CD4-positive, alpha-beta T cell (primary cell): ENCODE measurements at regions not wholly inside any gene's neighbourhood (a gene's known extent, or its start where the extent isn't known, plus 50 kb on each side); places are given as distances from the start of the nearest gene placed in this dataset.

Experiments
- ATAC-seq: fragments of 200-7000 bp; cut with Tn5 transposase; one replicate; pipeline ENCODE4 v1.10.0; 2022; ENCODE audit warnings: mild to moderate bottlenecking; ENCODE audit not compliant: poor library complexity
- CTCF ChIA-PET: fragments of 350-600 bp; sonication (Branson Sonifier 250); formaldehyde crosslinking; loops from one replicate; lab custom pipeline; 2021; ENCODE audit warnings: antibody characterized with exemption, inconsistent platforms; lab: Charles Lee
- POLR2A ChIA-PET: fragments of 350-600 bp; sonication (Branson Sonifier 250); formaldehyde crosslinking; loops from one replicate; lab custom pipeline; 2021; ENCODE audit warnings: antibody characterized with exemption, inconsistent platforms; lab: Charles Lee
- DNase-seq, 14 experiments: peaks; one replicate each; pipeline ENCODE4 v3.0.0-alpha.2; 2013 to 2020; ENCODE audit warnings: mixed read lengths in 2 of 14
- H3K27ac ChIP-seq, 2 donors: one replicate each; pipeline versions ENCODE4 v1.5.1 to v1.7.0; 2013; ENCODE audit warnings: low read length in 2 of 2, low read depth in 1 of 2, mild to moderate bottlenecking in 1 of 2
- H3K27me3 ChIP-seq, 2 experiments: 1 replicate in 1 of 2; 2 replicates in 1 of 2; pipeline versions ENCODE4 v1.6.1 to v1.7.0; 2013; ENCODE audit warnings: low read length in 2 of 2, control low read depth in 1 of 2, mild to moderate bottlenecking in 1 of 2, moderate library complexity in 1 of 2; ENCODE audit not compliant: insufficient read depth in 2 of 2, control insufficient read depth in 1 of 2
- H3K36me3 ChIP-seq: one replicate; pipeline ENCODE4 v1.6.1; 2013; ENCODE audit warnings: low read length, control low read depth; ENCODE audit not compliant: insufficient read depth
- H3K4me1 ChIP-seq: one replicate; pipeline ENCODE4 v1.6.1; 2013; ENCODE audit warnings: low read length, control low read depth; ENCODE audit not compliant: insufficient read depth
- H3K4me3 ChIP-seq: one replicate; pipeline ENCODE4 v1.5.1; 2013; ENCODE audit warnings: mild to moderate bottlenecking, low read length, moderate library complexity
- H3K9me3 ChIP-seq, 2 experiments: 1 replicate in 1 of 2; 2 replicates in 1 of 2; pipeline versions ENCODE4 v1.6.1 to v1.7.0; 2013; ENCODE audit warnings: low read length in 2 of 2, mild to moderate bottlenecking in 2 of 2, control low read depth in 1 of 2, moderate library complexity in 1 of 2; ENCODE audit not compliant: control insufficient read depth in 1 of 2, insufficient read depth in 1 of 2
- H3K27ac Mint-ChIP-seq: one replicate; pipeline ENCODE4 v1.8.0; 2020; ENCODE audit warnings: mixed read lengths
- H3K27me3 Mint-ChIP-seq: one replicate; pipeline ENCODE4 v1.8.0; 2021; ENCODE audit warnings: mixed read lengths
- H3K36me3 Mint-ChIP-seq: one replicate; pipeline ENCODE4 v1.8.0; 2021; ENCODE audit warnings: low read depth, mixed read lengths
- H3K4me1 Mint-ChIP-seq: one replicate; pipeline ENCODE4 v1.8.0; 2021; ENCODE audit warnings: low read depth, mixed read lengths
- H3K4me3 Mint-ChIP-seq: one replicate; pipeline ENCODE4 v1.8.0; 2020; ENCODE audit warnings: mild to moderate bottlenecking, mixed read lengths
- H3K9me3 Mint-ChIP-seq: one replicate; pipeline ENCODE4 v1.8.0; 2020; ENCODE audit warnings: mixed read lengths
- intact Hi-C, 2 experiments: fragments of 100-400 bp; cut with DNase I in 1 of 2; cut with micrococcal nuclease in 1 of 2; formaldehyde crosslinking; loops; one replicate each; pipeline versions ENCODE4 v1.15.1 to v1.9.0; 2023 to 2025; cut with DNase I, micrococcal nuclease
- TF ChIP-seq, protein P1 (sequence below): fragments of 200-600 bp; IDR thresholded peaks from one replicate; pipeline ENCODE4 v1.8.0; 2022; ENCODE audit warnings: antibody characterized with exemption, mild to moderate bottlenecking

DNA sequence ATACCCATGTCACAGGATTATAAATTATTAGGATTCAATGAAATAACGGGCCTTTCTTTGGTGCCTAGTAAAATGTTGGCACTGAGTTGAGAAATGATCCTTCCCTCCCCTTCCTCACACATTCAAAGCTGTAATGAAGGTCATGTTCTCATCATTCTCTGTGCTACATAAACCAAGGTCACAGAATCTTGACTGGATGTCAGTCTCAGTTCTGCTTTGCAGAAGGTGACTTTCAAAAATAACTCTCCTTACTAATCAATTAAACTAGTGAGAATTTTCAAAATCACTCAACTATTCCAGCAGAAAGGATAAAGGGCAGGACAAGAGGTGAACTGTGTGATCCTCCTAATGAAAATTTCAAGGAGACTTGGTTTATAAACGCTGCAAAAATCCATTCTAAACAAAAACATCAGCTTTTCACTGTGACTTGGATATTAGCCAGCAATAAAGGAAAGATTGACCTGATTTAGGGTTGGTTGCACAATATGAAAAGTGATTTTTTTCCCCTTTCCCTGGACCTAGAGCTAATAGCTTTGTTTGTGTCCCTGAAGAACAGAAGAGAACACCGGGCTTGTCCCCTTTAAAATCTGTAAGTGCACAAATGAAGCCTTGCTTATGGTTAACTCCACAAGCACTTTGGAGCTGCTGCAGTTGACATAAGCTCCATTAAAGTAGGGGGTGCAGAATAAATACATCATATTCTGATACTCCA lies 120.1 kb downstream of the SEC16B start:
- Histone ChIP-seq H3K4me1 (no peaks in the 10 kb centered on the region), H3K9me3 (peaks cover 0 to 3% of the 10 kb centered on the region in 2 experiments), H3K36me3 (no peaks in the 10 kb centered on the region), H3K27ac (no peak overlapping the region), H3K4me3 (no peak overlapping the region), H3K27me3 (no peaks in the 10 kb centered on the region)
- no peak overlapping the region for H3K27ac Mint-ChIP-seq
- intact Hi-C loops: no loop called here
- H3K36me3 Mint-ChIP-seq: no peaks in the 10 kb centered on the region
- ChIA-PET POLR2A (no interaction called here), CTCF (no interaction called here)
- DNase-seq (no peak), ATAC-seq (no peak)
- H3K27me3 Mint-ChIP-seq: no peaks in the 10 kb centered on the region
- H3K4me1 Mint-ChIP-seq: no peaks in the 10 kb centered on the region
- no peak overlapping the region for H3K4me3 Mint-ChIP-seq
- TF ChIP-seq, protein P1, sequence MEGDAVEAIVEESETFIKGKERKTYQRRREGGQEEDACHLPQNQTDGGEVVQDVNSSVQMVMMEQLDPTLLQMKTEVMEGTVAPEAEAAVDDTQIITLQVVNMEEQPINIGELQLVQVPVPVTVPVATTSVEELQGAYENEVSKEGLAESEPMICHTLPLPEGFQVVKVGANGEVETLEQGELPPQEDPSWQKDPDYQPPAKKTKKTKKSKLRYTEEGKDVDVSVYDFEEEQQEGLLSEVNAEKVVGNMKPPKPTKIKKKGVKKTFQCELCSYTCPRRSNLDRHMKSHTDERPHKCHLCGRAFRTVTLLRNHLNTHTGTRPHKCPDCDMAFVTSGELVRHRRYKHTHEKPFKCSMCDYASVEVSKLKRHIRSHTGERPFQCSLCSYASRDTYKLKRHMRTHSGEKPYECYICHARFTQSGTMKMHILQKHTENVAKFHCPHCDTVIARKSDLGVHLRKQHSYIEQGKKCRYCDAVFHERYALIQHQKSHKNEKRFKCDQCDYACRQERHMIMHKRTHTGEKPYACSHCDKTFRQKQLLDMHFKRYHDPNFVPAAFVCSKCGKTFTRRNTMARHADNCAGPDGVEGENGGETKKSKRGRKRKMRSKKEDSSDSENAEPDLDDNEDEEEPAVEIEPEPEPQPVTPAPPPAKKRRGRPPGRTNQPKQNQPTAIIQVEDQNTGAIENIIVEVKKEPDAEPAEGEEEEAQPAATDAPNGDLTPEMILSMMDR: no peak
- H3K9me3 Mint-ChIP-seq: peaks cover 3% of the 10 kb centered on the region

DNA sequence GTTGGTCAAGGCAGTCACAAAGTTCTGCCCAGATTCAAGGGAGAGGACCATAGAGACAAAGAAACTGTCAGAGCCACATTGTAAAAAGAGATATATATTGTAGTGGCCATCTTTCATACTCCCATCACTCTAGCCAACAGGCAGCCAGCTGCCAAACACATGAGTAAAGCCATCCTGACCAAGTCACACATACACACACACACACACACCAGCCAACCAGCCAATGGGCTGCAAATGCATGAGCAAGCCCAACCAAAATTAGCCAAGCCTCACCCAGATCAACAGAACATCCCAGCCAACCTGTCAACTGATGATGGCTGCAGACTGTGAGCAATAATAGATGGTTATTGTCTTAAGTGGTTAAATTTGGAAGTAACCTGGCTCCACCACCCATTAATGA lies 120.7 kb downstream of the SEC16B start:
- no peaks in the 10 kb centered on the region for H3K4me1 Mint-ChIP-seq
- ATAC-seq (no peak), DNase-seq (no peak)
- H3K9me3 ChIP-seq: peaks cover 0 to 3% of the 10 kb centered on the region in 2 experiments
- no peak overlapping the region for H3K27ac Mint-ChIP-seq
- no peak overlapping the region for H3K27ac ChIP-seq
- H3K4me1 ChIP-seq: no peaks in the 10 kb centered on the region
- TF ChIP-seq, protein P1: no peak
- H3K36me3 ChIP-seq: no peaks in the 10 kb centered on the region
- no peak overlapping the region for H3K4me3 ChIP-seq
- no peak overlapping the region for H3K4me3 Mint-ChIP-seq
- peaks cover 3% of the 10 kb centered on the region for H3K9me3 Mint-ChIP-seq
- H3K27me3 Mint-ChIP-seq: no peaks in the 10 kb centered on the region
- no peaks in the 10 kb centered on the region for H3K27me3 ChIP-seq
- CTCF ChIA-PET: no interaction called here
- H3K36me3 Mint-ChIP-seq: no peaks in the 10 kb centered on the region
- intact Hi-C loops: no loop called here
- POLR2A ChIA-PET: no interaction called here

DNA sequence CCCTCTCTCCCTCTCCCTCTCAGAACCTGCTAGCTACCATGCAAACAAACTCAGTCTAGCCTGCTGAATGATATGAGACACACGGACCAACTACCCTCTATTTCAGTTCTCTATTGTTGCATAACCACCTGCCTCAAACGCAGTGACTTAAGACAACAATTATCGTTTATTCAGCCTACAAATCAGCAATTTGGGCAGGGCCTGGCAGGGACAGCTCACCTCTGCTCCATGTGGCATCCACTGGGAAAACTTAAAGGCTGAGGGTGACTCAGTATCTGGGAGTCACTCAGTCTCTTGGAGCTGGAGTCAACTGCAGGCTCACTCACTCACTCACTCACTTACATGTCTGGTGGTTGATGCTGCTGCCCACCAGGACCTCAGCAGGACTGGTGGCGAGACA lies 121.3 kb downstream of the SEC16B start:
- TF ChIP-seq, protein P1: no peak
- ATAC-seq (no peak), DNase-seq (no peak)
- Histone ChIP-seq H3K4me1 (no peaks in the 10 kb centered on the region), H3K9me3 (peaks cover 0 to 3% of the 10 kb centered on the region in 2 experiments), H3K4me3 (no peak overlapping the region), H3K36me3 (no peaks in the 10 kb centered on the region), H3K27me3 (no peaks in the 10 kb centered on the region), H3K27ac (no peak overlapping the region)
- H3K36me3 Mint-ChIP-seq: no peaks in the 10 kb centered on the region
- no peaks in the 10 kb centered on the region for H3K27me3 Mint-ChIP-seq
- H3K4me1 Mint-ChIP-seq: no peaks in the 10 kb centered on the region
- POLR2A ChIA-PET: no interaction called here
- no peak overlapping the region for H3K27ac Mint-ChIP-seq
- H3K4me3 Mint-ChIP-seq: no peak overlapping the region
- H3K9me3 Mint-ChIP-seq: peaks cover 3% of the 10 kb centered on the region
- CTCF ChIA-PET: no interaction called here
- intact Hi-C loops: no loop called here
